Spinal cord (tissue), 9 donors: ENCODE measurements at regions not wholly inside any gene's neighbourhood (a gene's known extent, or its start where the extent isn't known, plus 50 kb on each side); places are given as distances from the start of the nearest gene placed in this dataset.

Experiments used
- DNase-seq, 6 donors: peaks; one replicate each; pipeline versions ENCODE4 v3.0.0 to v3.0.0-alpha.2; 2013 to 2015; ENCODE audit warnings: low spot score in 6 of 6, low read depth in 4 of 6
- H3K27ac ChIP-seq: one replicate; pipeline ENCODE4 v1.5.1; 2013; ENCODE audit warnings: low read depth, low read length, control low read depth
- H3K27me3 ChIP-seq: one replicate; pipeline ENCODE4 v1.6.1; 2013; ENCODE audit warnings: low read length; ENCODE audit not compliant: control insufficient read depth, insufficient read depth
- H3K36me3 ChIP-seq: one replicate; pipeline ENCODE4 v1.6.1; 2013; ENCODE audit warnings: low read length; ENCODE audit not compliant: control insufficient read depth, insufficient read depth
- H3K4me1 ChIP-seq: one replicate; pipeline ENCODE4 v1.6.1; 2013; ENCODE audit warnings: low read length; ENCODE audit not compliant: control insufficient read depth, insufficient read depth
- H3K4me3 ChIP-seq: one replicate; pipeline ENCODE4 v1.5.1; 2013; ENCODE audit warnings: low read depth, low read length, control low read depth
- H3K9me3 ChIP-seq: one replicate; pipeline ENCODE4 v1.6.1; 2013; ENCODE audit warnings: low read length; ENCODE audit not compliant: control insufficient read depth, insufficient read depth
- WGBS: methylation state at CpG from one replicate; pipeline ENCODE4 v1.1.5; 2013; ENCODE audit warnings: missing lambda C conversion rate; ENCODE audit not compliant: insufficient coverage; 5-methylcytosine and 5-hydroxymethylcytosine counted together
- donor health status: healthy.

GRCh38 chr13:70964124-70964523, 855.9 kb upstream of the KLHL1 start:
- no peak overlapping the region for H3K27ac ChIP-seq
- H3K4me3 ChIP-seq: no peak overlapping the region
- H3K27me3 ChIP-seq: no peaks in the 10 kb centered on the region
- H3K9me3 ChIP-seq: no peaks in the 10 kb centered on the region
- no CpG with 5 or more reads among the region's 2 CpGs for WGBS
- no peaks in the 10 kb centered on the region for H3K36me3 ChIP-seq
- no peak for DNase-seq
- no peaks in the 10 kb centered on the region for H3K4me1 ChIP-seq

- DNase-seq: peak; percentile 18 to 94 (median 52)
- no peak overlapping the region for H3K27ac ChIP-seq
Observed at GRCh38 chr13:70960841-70961443, 852.7 kb upstream of the KLHL1 start.

GRCh38 chr13:70959035-70959775, 851.0 kb upstream of the KLHL1 start:
- Histone ChIP-seq H3K36me3 (no peaks in the 10 kb centered on the region), H3K4me3 (no peak overlapping the region), H3K27me3 (no peaks in the 10 kb centered on the region), H3K4me1 (no peaks in the 10 kb centered on the region), H3K27ac (no peak overlapping the region), H3K9me3 (no peaks in the 10 kb centered on the region)
- WGBS: no CpG with 5 or more reads among the region's 4 CpGs
- DNase-seq: peak in 1 of 6 donors; percentile 67

More at GRCh38 chr13:70960841-70961443, 852.7 kb upstream of the KLHL1 start:
- WGBS: no CpG with 5 or more reads among the region's 9 CpGs
- Histone ChIP-seq H3K4me1 (no peaks in the 10 kb centered on the region), H3K9me3 (no peaks in the 10 kb centered on the region), H3K36me3 (no peaks in the 10 kb centered on the region), H3K4me3 (no peak overlapping the region), H3K27me3 (no peaks in the 10 kb centered on the region)

GRCh38 chr13:70955887-70956286, 847.6 kb upstream of the KLHL1 start:
- no peaks in the 10 kb centered on the region for H3K4me1 ChIP-seq
- H3K36me3 ChIP-seq: no peaks in the 10 kb centered on the region
- H3K4me3 ChIP-seq: no peak overlapping the region
- DNase-seq: no peak
- H3K27ac ChIP-seq: no peak overlapping the region
- no peaks in the 10 kb centered on the region for H3K9me3 ChIP-seq
- WGBS: no CpG with 5 or more reads among the region's 1 CpG
- no peaks in the 10 kb centered on the region for H3K27me3 ChIP-seq

- Histone ChIP-seq H3K4me1 (no peaks in the 10 kb centered on the region), H3K27me3 (no peaks in the 10 kb centered on the region), H3K4me3 (no peak overlapping the region), H3K36me3 (no peaks in the 10 kb centered on the region), H3K27ac (no peak overlapping the region), H3K9me3 (no peaks in the 10 kb centered on the region)
- DNase-seq: no peak
Observed at GRCh38 chr13:70950664-70951063, 842.4 kb upstream of the KLHL1 start.

GRCh38 chr13:70945506-70945905, 837.3 kb upstream of the KLHL1 start:
- H3K4me3 ChIP-seq: no peak overlapping the region
- no peaks in the 10 kb centered on the region for H3K4me1 ChIP-seq
- WGBS: 53% methylated on average over 2 of the region's 2 CpGs
- no peaks in the 10 kb centered on the region for H3K36me3 ChIP-seq
- no peaks in the 10 kb centered on the region for H3K27me3 ChIP-seq
- H3K9me3 ChIP-seq: peaks cover 1% of the 10 kb centered on the region
- peak in 2 of 6 donors; percentile 29 to 33 for DNase-seq
- H3K27ac ChIP-seq: no peak overlapping the region

- no peaks in the 10 kb centered on the region for H3K27me3 ChIP-seq
- no peak for DNase-seq
- WGBS: no CpG with 5 or more reads among the region's 1 CpG
- no peaks in the 10 kb centered on the region for H3K4me1 ChIP-seq
- H3K9me3 ChIP-seq: peaks cover 1% of the 10 kb centered on the region
- H3K4me3 ChIP-seq: no peak overlapping the region
- no peaks in the 10 kb centered on the region for H3K36me3 ChIP-seq
- no peak overlapping the region for H3K27ac ChIP-seq
Observed at GRCh38 chr13:70941454-70941853, 833.2 kb upstream of the KLHL1 start.

- DNase-seq: no peak
- H3K9me3 ChIP-seq: no peaks in the 10 kb centered on the region
- H3K4me1 ChIP-seq: no peaks in the 10 kb centered on the region
- WGBS: no CpG with 5 or more reads among the region's 1 CpG
- no peak overlapping the region for H3K4me3 ChIP-seq
- H3K36me3 ChIP-seq: no peaks in the 10 kb centered on the region
- no peak overlapping the region for H3K27ac ChIP-seq
- H3K27me3 ChIP-seq: no peaks in the 10 kb centered on the region
Observed at GRCh38 chr13:70938462-70938861, 830.2 kb upstream of the KLHL1 start.

GRCh38 chr13:70932511-70932910, 824.3 kb upstream of the KLHL1 start:
- Histone ChIP-seq H3K27me3 (no peaks in the 10 kb centered on the region), H3K4me1 (no peaks in the 10 kb centered on the region), H3K27ac (no peak overlapping the region), H3K9me3 (no peaks in the 10 kb centered on the region), H3K36me3 (no peaks in the 10 kb centered on the region), H3K4me3 (no peak overlapping the region)
- 100% methylated on average over 2 of the region's 3 CpGs for WGBS
- DNase-seq: no peak
